ENCODE measurements at regions not wholly inside any gene's neighbourhood (a gene's known extent, or its start where the extent isn't known, plus 50 kb on each side); places are given as distances from the start of the nearest gene placed in this dataset.

DNA sequence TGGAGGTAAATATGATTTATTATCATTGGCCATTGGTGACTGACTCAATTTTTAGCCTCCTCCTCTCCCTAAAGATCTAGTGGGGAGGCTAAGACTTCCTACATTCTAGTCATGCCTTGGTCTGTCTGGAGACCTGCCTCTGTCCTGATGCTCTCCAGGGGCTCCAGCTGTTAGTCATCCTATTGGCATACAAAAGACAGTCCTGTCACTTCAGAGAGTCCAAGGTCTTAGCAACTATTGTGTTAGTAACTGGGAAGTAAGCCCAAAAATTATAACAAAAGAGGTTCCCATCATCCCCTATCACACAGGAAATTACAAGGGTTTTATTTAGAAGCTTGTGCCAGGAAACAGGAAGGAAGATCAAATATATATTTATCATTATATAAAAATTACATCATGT is 400.6 kb upstream of the VSTM2A start:
- TF ChIP-seq ZFP30 (CRISPR knock-in tag; IDR thresholded peaks at IDR 0.05) (no peak), ZC3H10 (CRISPR knock-in tag; IDR thresholded peaks at IDR 0.05) (no peak), ISL1 (CRISPR knock-in tag; IDR thresholded peaks at IDR 0.05) (no peak), TCF4 (CRISPR knock-in tag; IDR thresholded peaks at IDR 0.05; ENCODE audit: borderline replicate concordance) (no peak), TOX (CRISPR knock-in tag; IDR thresholded peaks at IDR 0.05; ENCODE audit: borderline replicate concordance) (no peak), OSR1 (CRISPR knock-in tag; IDR thresholded peaks at IDR 0.05) (no peak), RARB (CRISPR knock-in tag; IDR thresholded peaks at IDR 0.05) (no peak), ESRRG (CRISPR knock-in tag; IDR thresholded peaks at IDR 0.05) (no peak)
- TF ChIP-seq, protein P1, sequence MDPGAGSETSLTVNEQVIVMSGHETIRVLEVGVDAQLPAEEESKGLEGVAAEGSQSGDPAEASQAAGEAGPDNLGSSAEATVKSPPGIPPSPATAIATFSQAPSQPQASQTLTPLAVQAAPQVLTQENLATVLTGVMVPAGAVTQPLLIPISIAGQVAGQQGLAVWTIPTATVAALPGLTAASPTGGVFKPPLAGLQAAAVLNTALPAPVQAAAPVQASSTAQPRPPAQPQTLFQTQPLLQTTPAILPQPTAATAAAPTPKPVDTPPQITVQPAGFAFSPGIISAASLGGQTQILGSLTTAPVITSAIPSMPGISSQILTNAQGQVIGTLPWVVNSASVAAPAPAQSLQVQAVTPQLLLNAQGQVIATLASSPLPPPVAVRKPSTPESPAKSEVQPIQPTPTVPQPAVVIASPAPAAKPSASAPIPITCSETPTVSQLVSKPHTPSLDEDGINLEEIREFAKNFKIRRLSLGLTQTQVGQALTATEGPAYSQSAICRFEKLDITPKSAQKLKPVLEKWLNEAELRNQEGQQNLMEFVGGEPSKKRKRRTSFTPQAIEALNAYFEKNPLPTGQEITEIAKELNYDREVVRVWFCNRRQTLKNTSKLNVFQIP (CRISPR knock-in tag; IDR thresholded peaks at IDR 0.05; ENCODE audit: borderline replicate concordance, low read depth), result no peak
